ENCODE measurements at regions not wholly inside any gene's neighbourhood (a gene's known extent, or its start where the extent isn't known, plus 50 kb on each side); places are given as distances from the start of the nearest gene placed in this dataset.

DNA sequence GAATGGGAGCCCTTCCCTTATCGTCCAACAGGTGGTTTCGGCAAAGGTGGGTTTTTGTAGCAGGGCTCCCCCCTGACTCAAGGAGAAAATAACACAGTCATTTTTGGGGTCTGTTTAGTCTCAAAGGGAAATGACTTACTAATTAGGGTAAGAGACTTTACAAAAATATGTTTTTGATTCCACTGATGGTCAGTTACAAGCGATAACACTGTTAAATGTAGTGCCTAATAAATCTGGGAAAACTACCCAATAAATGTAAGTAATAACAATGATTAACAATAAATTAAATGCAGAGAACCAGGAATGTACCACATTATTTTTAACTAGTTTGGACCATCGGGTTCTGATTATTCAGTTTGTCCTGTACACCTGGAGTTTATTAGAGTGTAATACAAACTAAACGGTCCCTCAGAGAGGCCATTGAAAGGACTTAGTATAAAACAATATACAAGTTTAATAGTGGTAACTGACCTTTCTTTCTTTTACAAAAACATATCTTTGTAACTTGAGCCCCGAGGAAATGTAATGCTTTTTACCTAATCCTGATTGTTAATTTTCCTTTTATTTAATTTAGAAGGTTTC, 216.2 kb upstream of the HABP2 start:
- H3K27ac ChIP-seq (ENCODE audit: low read depth in 1 of 2, low read length in 2 of 2), result no peak overlapping the region

DNA sequence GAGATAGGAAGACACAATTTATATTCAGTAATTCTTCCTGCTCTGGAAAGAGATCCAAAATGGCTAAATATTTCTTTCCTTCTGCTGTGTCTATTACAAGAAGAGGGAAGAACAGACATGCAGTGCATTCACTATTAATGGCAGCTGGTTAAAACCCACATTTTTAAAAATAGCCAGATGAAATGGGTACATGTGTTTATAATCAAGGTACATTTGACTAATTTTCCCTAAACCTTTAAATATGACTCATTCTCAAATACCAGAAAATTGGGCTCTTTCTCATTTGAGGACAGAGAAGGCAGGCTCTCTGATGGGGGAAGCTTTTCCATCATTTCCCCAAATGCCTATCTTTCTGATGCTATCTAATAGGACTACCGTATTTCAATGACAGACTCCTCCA, 215.7 kb upstream of the HABP2 start:
- TF ChIP-seq, protein P1, sequence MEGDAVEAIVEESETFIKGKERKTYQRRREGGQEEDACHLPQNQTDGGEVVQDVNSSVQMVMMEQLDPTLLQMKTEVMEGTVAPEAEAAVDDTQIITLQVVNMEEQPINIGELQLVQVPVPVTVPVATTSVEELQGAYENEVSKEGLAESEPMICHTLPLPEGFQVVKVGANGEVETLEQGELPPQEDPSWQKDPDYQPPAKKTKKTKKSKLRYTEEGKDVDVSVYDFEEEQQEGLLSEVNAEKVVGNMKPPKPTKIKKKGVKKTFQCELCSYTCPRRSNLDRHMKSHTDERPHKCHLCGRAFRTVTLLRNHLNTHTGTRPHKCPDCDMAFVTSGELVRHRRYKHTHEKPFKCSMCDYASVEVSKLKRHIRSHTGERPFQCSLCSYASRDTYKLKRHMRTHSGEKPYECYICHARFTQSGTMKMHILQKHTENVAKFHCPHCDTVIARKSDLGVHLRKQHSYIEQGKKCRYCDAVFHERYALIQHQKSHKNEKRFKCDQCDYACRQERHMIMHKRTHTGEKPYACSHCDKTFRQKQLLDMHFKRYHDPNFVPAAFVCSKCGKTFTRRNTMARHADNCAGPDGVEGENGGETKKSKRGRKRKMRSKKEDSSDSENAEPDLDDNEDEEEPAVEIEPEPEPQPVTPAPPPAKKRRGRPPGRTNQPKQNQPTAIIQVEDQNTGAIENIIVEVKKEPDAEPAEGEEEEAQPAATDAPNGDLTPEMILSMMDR (IDR thresholded peaks at IDR 0.05), result no peak
- H2AFZ ChIP-seq (ENCODE audit: insufficient read depth, low read depth, low read length, poor library complexity, severe bottlenecking), result no peak overlapping the region
- H3K27ac Mint-ChIP-seq, result no peak overlapping the region
- no peak overlapping the region for H3K27ac ChIP-seq (ENCODE audit: low read depth in 1 of 2, low read length in 2 of 2)
- no peak overlapping the region for H3K4me3 ChIP-seq (replicated peaks in 1 of 3; ENCODE audit: low read depth in 2 of 3, low read length in 3 of 3)
- no peak for DNase-seq
- no CpG with 5 or more reads among the region's 1 CpG for WGBS (ENCODE audit: insufficient coverage)
- no peaks in the 10 kb centered on the region for H3K9me3 ChIP-seq (replicated peaks in 1 of 2; ENCODE audit: control insufficient read depth in 1 of 2, insufficient read depth in 1 of 2, low read length in 2 of 2)
- no peak overlapping the region for H3K4me3 Mint-ChIP-seq
- H3K9ac ChIP-seq (ENCODE audit: insufficient read depth, low read length, poor library complexity, severe bottlenecking), result no peak overlapping the region
- H3K36me3 Mint-ChIP-seq, result no peaks in the 10 kb centered on the region
- no peaks in the 10 kb centered on the region for H3K27me3 ChIP-seq (ENCODE audit: control insufficient read depth in 2 of 2, insufficient read depth in 2 of 2, low read length in 2 of 2)
- H3K27me3 Mint-ChIP-seq (ENCODE audit: low read depth in 3 of 3), result peaks cover 1 to 4% (median 1%) of the 10 kb centered on the region in 3 donors
- H3K79me2 ChIP-seq (ENCODE audit: insufficient read depth, low read length), result no peaks in the 10 kb centered on the region
- H3K9me3 Mint-ChIP-seq, result peaks cover 0 to 6% (median 4%) of the 10 kb centered on the region in 7 donors
- H3K4me1 Mint-ChIP-seq, result no peaks in the 10 kb centered on the region
- H3K4me1 ChIP-seq (ENCODE audit: control insufficient read depth in 1 of 2, insufficient read depth in 2 of 2, low read length in 2 of 2), result no peaks in the 10 kb centered on the region
- no peaks in the 10 kb centered on the region for H3K36me3 ChIP-seq (replicated peaks in 1 of 2; ENCODE audit: control insufficient read depth in 1 of 2, insufficient read depth in 2 of 2, low read length in 2 of 2)
- H4K20me1 ChIP-seq (ENCODE audit: insufficient read depth, low read length), result no peaks in the 10 kb centered on the region
- no peak overlapping the region for H3K4me2 ChIP-seq (replicated peaks; ENCODE audit: extremely low read depth, low read length, poor library complexity, severe bottlenecking)
- intact Hi-C loops (cut with micrococcal nuclease), result no loop called here

More for the DNA sequence above, 216.2 kb upstream of the HABP2 start:
- Histone ChIP-seq H3K79me2 (ENCODE audit: insufficient read depth, low read length) (no peaks in the 10 kb centered on the region), H3K9me3 (replicated peaks in 1 of 2; ENCODE audit: control insufficient read depth in 1 of 2, insufficient read depth in 1 of 2, low read length in 2 of 2) (no peaks in the 10 kb centered on the region), H2AFZ (ENCODE audit: insufficient read depth, low read depth, low read length, poor library complexity, severe bottlenecking) (no peak overlapping the region), H4K20me1 (ENCODE audit: insufficient read depth, low read length) (no peaks in the 10 kb centered on the region), H3K27me3 (ENCODE audit: control insufficient read depth in 2 of 2, insufficient read depth in 2 of 2, low read length in 2 of 2) (no peaks in the 10 kb centered on the region), H3K36me3 (replicated peaks in 1 of 2; ENCODE audit: control insufficient read depth in 1 of 2, insufficient read depth in 2 of 2, low read length in 2 of 2) (no peaks in the 10 kb centered on the region), H3K9ac (ENCODE audit: insufficient read depth, low read length, poor library complexity, severe bottlenecking) (no peak overlapping the region), H3K4me2 (replicated peaks; ENCODE audit: extremely low read depth, low read length, poor library complexity, severe bottlenecking) (no peak overlapping the region), H3K4me3 (replicated peaks in 1 of 3; ENCODE audit: low read depth in 2 of 3, low read length in 3 of 3) (no peak overlapping the region), H3K4me1 (ENCODE audit: control insufficient read depth in 1 of 2, insufficient read depth in 2 of 2, low read length in 2 of 2) (no peaks in the 10 kb centered on the region)
- Mint-ChIP-seq H3K9me3 (peaks cover 0 to 6% (median 4%) of the 10 kb centered on the region in 7 donors), H3K4me1 (no peaks in the 10 kb centered on the region), H3K4me3 (no peak overlapping the region), H3K27me3 (ENCODE audit: low read depth in 3 of 3) (peaks cover 1 to 4% (median 1%) of the 10 kb centered on the region in 3 donors), H3K36me3 (no peaks in the 10 kb centered on the region), H3K27ac (no peak overlapping the region)
- TF ChIP-seq, protein P1 (IDR thresholded peaks at IDR 0.05), result no peak
- WGBS (ENCODE audit: insufficient coverage), result no CpG with 5 or more reads among the region's 6 CpGs
- intact Hi-C loops (cut with micrococcal nuclease), result no loop called here
- DNase-seq, result no peak

Measured in CD14-positive monocyte (primary cell).